Lung (tissue), 11 donors: ENCODE measurements at regions not wholly inside any gene's neighbourhood (a gene's known extent, or its start where the extent isn't known, plus 50 kb on each side); places are given as distances from the start of the nearest gene placed in this dataset.

Experiments
- ATAC-seq: fragments of 200-7000 bp; cut with Tn5 transposase; one replicate; pipeline ENCODE4 v1.9.1; 2020; ENCODE audit warnings: moderate number of reproducible peaks; ENCODE audit not compliant: insufficient read depth, low FRiP score
- DNase-seq, 3 donors: peaks; one replicate each; pipeline ENCODE4 v3.0.0-alpha.2; 2013 to 2017
- H3K27ac ChIP-seq, 2 donors: one replicate each; pipeline ENCODE4 v1.5.1; 2013; ENCODE audit warnings: mild to moderate bottlenecking in 2 of 2, moderate library complexity in 2 of 2, control low read depth in 1 of 2, inconsistent platforms in 1 of 2, low read depth in 1 of 2, low read length in 1 of 2
- H3K27me3 ChIP-seq, 3 donors: one replicate each; pipeline ENCODE4 v1.5.1; 2013; ENCODE audit warnings: low read length in 2 of 3; ENCODE audit not compliant: control insufficient read depth in 3 of 3, insufficient read depth in 3 of 3
- H3K36me3 ChIP-seq, 4 donors: one replicate each; pipeline ENCODE4 v1.5.1; 2013; ENCODE audit warnings: low read length in 4 of 4, mild to moderate bottlenecking in 1 of 4, moderate library complexity in 1 of 4; ENCODE audit not compliant: control insufficient read depth in 4 of 4, insufficient read depth in 4 of 4
- H3K4me1 ChIP-seq, 5 donors: one replicate each; pipeline ENCODE4 v1.5.1; 2013; ENCODE audit warnings: low read length in 5 of 5, mild to moderate bottlenecking in 2 of 5, moderate library complexity in 1 of 5; ENCODE audit not compliant: control insufficient read depth in 5 of 5, insufficient read depth in 5 of 5
- H3K4me3 ChIP-seq: one replicate; pipeline ENCODE4 v1.5.1; 2013; ENCODE audit warnings: mild to moderate bottlenecking, control low read depth, moderate library complexity
- H3K9ac ChIP-seq, 2 donors: one replicate each; pipeline ENCODE4 v1.5.1; 2013; ENCODE audit warnings: low read length in 2 of 2, control low read depth in 1 of 2; ENCODE audit not compliant: insufficient read depth in 1 of 2
- H3K9me3 ChIP-seq, 4 donors: one replicate each; pipeline ENCODE4 v1.5.1; 2013; ENCODE audit warnings: low read length in 3 of 4, mild to moderate bottlenecking in 1 of 4, moderate library complexity in 1 of 4; ENCODE audit not compliant: control insufficient read depth in 4 of 4, insufficient read depth in 3 of 4
- WGBS, 2 donors: extraction: QIAGEN DNeasy Blood & Tissue Kit; methylation state at CpG; one replicate each; pipeline ENCODE4 v1.1.7; 2013; 5-methylcytosine and 5-hydroxymethylcytosine counted together
- TF ChIP-seq, protein P1 (sequence below): IDR thresholded peaks from 2 replicates; pipeline ENCODE4 v1.5.1; 2012; ENCODE audit warnings: mild to moderate bottlenecking; ENCODE audit errors: control extremely low read depth, extremely low read depth
- donor health status: control.
- donor health status: control.
- donor health status: Bipolar disorder and iron deficiency.
- donor health status: healthy.
- donor health status: DM: yes; HTN: yes; CAD: no.

DNA sequence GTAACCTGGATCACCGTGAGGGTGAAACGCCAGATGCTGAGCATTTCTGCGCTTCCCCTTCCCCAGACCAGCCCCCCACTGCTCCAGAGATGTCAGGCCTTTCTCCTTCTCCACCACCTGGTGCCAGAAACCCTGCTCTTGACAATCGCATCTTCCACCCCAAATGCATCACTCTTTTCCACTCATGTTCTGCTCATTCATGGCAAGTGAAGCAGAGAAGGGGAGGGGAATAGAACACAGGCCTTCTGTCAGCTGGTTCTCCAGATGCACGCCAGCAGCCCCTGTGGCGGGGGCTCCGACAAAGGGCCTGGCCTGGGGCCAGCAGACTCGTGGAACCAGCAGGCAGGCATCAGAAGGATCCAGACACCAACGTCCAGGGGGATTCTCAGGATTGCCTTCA is 68.5 kb upstream of the SVIL start:
- TF ChIP-seq, protein P1, sequence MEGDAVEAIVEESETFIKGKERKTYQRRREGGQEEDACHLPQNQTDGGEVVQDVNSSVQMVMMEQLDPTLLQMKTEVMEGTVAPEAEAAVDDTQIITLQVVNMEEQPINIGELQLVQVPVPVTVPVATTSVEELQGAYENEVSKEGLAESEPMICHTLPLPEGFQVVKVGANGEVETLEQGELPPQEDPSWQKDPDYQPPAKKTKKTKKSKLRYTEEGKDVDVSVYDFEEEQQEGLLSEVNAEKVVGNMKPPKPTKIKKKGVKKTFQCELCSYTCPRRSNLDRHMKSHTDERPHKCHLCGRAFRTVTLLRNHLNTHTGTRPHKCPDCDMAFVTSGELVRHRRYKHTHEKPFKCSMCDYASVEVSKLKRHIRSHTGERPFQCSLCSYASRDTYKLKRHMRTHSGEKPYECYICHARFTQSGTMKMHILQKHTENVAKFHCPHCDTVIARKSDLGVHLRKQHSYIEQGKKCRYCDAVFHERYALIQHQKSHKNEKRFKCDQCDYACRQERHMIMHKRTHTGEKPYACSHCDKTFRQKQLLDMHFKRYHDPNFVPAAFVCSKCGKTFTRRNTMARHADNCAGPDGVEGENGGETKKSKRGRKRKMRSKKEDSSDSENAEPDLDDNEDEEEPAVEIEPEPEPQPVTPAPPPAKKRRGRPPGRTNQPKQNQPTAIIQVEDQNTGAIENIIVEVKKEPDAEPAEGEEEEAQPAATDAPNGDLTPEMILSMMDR, result no peak
- H3K27ac ChIP-seq, result no peak overlapping the region
- no peaks in the 10 kb centered on the region for H3K27me3 ChIP-seq
- H3K4me3 ChIP-seq, result no peak overlapping the region
- peaks cover 0 to 2% (median 0%) of the 10 kb centered on the region in 4 donors for H3K36me3 ChIP-seq
- no peak for ATAC-seq
- 47 to 55% methylated on average over 9 of the region's 9 CpGs for WGBS, 2 donors
- H3K9ac ChIP-seq, result no peak overlapping the region
- H3K9me3 ChIP-seq, result no peaks in the 10 kb centered on the region
- peak; percentile 69 to 73 (median 69) for DNase-seq
- peaks cover 4 to 22% (median 9%) of the 10 kb centered on the region in 5 donors for H3K4me1 ChIP-seq

DNA sequence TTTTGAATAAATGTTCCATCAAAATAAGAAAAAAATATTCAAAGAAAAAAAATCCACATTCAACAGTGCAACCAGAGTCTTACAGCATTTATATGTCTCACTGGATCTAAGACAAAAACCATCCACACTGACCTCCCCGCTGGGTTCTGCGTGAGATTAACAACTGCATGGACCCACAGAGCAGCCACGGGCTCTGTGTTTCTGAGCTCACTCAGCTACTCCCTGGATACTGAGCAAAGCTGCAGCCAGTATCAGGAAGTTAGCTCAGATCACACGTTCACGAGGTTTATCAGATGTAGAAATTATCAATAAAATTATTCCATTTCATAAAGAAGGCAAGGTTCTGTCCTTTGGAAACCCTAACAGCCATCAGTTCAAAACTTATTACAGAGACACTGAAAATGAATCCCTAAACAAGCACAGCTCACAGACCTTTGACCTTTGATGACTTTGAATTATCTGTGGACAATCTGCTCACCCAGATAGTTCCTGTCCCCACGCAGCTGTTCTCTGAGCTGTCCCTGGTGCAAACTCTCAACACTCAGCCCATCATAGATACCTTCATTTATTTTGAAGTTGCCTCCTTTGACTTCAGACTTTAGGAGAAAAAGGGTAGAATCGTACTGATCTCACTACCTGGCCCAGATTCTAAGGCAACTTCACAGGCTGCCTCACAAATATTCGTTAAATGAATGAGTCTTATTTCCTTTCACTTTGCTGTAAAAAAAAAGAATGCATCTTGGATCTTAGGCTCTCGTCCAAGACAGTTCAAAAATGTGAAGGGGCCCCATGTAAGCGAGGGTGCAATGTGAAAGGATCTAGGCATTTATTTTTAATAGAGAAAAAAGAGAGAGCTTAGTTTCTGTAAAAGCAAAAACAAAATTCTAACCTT is 67.7 kb upstream of the SVIL start:
- H3K9ac ChIP-seq, result peak overlapping the region in 1 of 2 donors; percentile 1
- TF ChIP-seq, protein P1, result no peak
- H3K27me3 ChIP-seq, result no peaks in the 10 kb centered on the region
- H3K36me3 ChIP-seq, result peaks cover 0 to 2% (median 0%) of the 10 kb centered on the region in 4 donors
- no peak overlapping the region for H3K4me3 ChIP-seq
- ATAC-seq (no peak), DNase-seq (peak in 2 of 3 donors; percentile 61 to 69)
- 25 to 36% methylated on average over 10 of the region's 10 CpGs for WGBS, 2 donors
- H3K9me3 ChIP-seq, result no peaks in the 10 kb centered on the region
- no peak overlapping the region for H3K27ac ChIP-seq
- H3K4me1 ChIP-seq, result peaks cover 4 to 22% (median 9%) of the 10 kb centered on the region in 5 donors

DNA sequence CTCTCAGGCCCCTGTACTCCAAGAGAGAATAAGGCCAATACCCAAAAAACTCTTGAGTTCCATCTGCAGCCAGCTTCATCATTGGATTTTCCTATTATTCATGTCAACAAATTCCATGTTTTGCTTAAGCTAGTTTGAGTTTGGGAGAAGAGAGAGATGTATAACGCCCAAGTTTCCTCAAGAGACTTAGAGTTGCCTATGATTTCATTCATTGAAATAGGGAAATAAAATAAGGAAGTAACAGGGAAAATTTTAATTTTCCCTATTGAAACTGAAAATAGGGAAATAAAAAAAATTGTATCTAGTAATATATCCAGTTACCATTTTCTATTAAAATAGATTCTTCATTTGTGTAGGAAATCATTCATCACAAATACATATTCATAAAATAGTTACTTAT is 66.5 kb upstream of the SVIL start:
- H3K9ac ChIP-seq, result no peak overlapping the region
- ATAC-seq (no peak), DNase-seq (no peak)
- 63 to 73% methylated on average over 1 of the region's 1 CpG for WGBS, 2 donors
- H3K4me3 ChIP-seq, result no peak overlapping the region
- peaks cover 4 to 22% (median 9%) of the 10 kb centered on the region in 5 donors for H3K4me1 ChIP-seq
- H3K36me3 ChIP-seq, result no peaks in the 10 kb centered on the region
- H3K9me3 ChIP-seq, result no peaks in the 10 kb centered on the region
- TF ChIP-seq, protein P1, result no peak
- H3K27ac ChIP-seq, result no peak overlapping the region
- H3K27me3 ChIP-seq, result no peaks in the 10 kb centered on the region
